GM12873 (cell line): ENCODE measurements at regions not wholly inside any gene's neighbourhood (a gene's known extent, or its start where the extent isn't known, plus 50 kb on each side); places are given as distances from the start of the nearest gene placed in this dataset.

Source experiments
- CTCF ChIP-seq: IDR thresholded peaks from 2 replicates; pipeline ENCODE4 v1.5.1; 2012; ENCODE audit warnings: low read depth, mild to moderate bottlenecking, moderate library complexity, low read length, control low read depth; ENCODE audit not compliant: insufficient read depth; ENCODE audit errors: missing control alignments

DNA sequence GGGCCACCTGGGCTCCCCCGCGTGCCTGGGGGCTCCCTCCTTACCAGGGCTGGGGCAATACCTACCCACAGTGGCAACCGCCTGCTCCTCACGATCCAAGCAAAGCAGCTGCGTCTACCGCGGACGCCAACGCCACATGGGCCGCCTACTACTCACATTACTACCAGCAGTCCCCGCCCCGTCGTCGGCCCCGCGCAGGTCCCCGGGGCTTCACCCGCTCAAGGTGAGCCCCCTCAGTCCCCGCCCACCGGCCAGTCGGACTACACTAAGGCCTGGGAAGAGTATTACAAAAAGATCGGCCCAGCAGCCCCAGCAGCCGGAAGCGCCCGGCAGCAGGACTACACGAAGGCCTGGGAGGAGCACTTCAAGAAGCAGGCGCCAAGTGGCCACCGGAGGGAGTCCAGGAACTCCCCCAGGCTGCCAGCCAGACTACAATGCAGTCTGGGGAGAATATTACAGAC, 106.0 kb upstream of the MTAP start:
- peak; percentile 9 for TF ChIP-seq CTCF

- no peak for TF ChIP-seq CTCF
Observed at GRCh38 chr9:21708260-21708711, 94.2 kb upstream of the MTAP start.

GRCh38 chr9:21708856-21709255, 93.6 kb upstream of the MTAP start:
- TF ChIP-seq CTCF, result no peak

DNA sequence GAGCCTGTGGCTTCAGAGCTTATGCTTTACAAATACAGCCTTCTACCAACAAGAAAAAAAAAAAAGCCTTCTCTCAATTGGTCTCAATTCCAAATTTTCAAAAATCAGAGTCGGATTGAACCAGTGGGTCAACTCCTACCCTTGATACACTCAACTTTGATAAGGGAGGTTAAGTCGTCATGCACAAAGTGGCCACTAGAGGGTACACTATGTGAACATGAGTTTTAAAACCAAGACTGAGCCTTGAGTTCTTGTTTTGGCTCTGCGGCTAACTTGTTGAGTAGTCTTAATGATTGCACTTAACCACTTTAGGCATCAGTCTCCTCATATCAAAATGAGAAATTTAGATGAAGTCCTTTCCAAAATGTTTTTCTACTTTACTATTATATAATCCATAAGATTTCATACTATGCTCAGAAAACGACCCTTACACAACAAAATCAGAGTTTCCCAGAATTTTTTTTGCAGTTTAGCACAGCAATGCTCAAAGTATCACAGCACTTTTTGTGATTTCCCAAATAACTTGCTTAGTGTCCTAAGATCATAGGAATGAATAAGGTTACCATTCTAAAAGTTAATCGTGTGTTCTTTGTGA, 92.9 kb upstream of the MTAP start:
- peak; percentile 89 for TF ChIP-seq CTCF

- TF ChIP-seq CTCF, result no peak
Observed at GRCh38 chr9:21710548-21711191, 91.8 kb upstream of the MTAP start.

GRCh38 chr9:21711504-21711903, 90.9 kb upstream of the MTAP start:
- TF ChIP-seq CTCF, result no peak

GRCh38 chr9:21715408-21715807, 87.0 kb upstream of the MTAP start:
- no peak for TF ChIP-seq CTCF
